DMS114 treated with DMSO at 0.1 percent for 48 hours (cell line): ENCODE measurements at regions not wholly inside any gene's neighbourhood (a gene's known extent, or its start where the extent isn't known, plus 50 kb on each side); places are given as distances from the start of the nearest gene placed in this dataset.

Experiments used
- DNase-seq: peaks from one replicate; lab custom pipeline; 2025; ENCODE audit not compliant: unreplicated experiment; lab: John Stamatoyannopoulos, UW

GRCh38 chr15:98025237-98025636 lies 64.7 kb downstream of the ARRDC4 start:
- DNase-seq: no peak

GRCh38 chr15:98034731-98035130 lies 74.2 kb downstream of the ARRDC4 start:
- DNase-seq: no peak

GRCh38 chr15:98035134-98035533 lies 74.6 kb downstream of the ARRDC4 start:
- no peak for DNase-seq

- no peak for DNase-seq
Measured at GRCh38 chr15:98035577-98036010, 75.1 kb downstream of the ARRDC4 start.

- no peak for DNase-seq
Measured at GRCh38 chr15:98039596-98039995, 79.1 kb downstream of the ARRDC4 start.

- DNase-seq: no peak
Measured at GRCh38 chr15:98040146-98040545, 79.6 kb downstream of the ARRDC4 start.

- DNase-seq: no peak
Measured at GRCh38 chr15:98043160-98044014, 82.9 kb downstream of the ARRDC4 start.

- no peak for DNase-seq
Measured at GRCh38 chr15:98051734-98052133, 91.2 kb downstream of the ARRDC4 start.

- DNase-seq: no peak
Measured at GRCh38 chr15:98057453-98057852, 97.0 kb downstream of the ARRDC4 start.

GRCh38 chr15:98062869-98063268 lies 102.4 kb downstream of the ARRDC4 start:
- DNase-seq: no peak

- no peak for DNase-seq
Measured at GRCh38 chr15:98063315-98063714, 102.8 kb downstream of the ARRDC4 start.

- DNase-seq: no peak
Measured at GRCh38 chr15:98063871-98064270, 103.4 kb downstream of the ARRDC4 start.

- no peak for DNase-seq
Measured at GRCh38 chr15:98067339-98067738, 106.8 kb downstream of the ARRDC4 start.

GRCh38 chr15:98069256-98069655 lies 108.8 kb downstream of the ARRDC4 start:
- no peak for DNase-seq

- no peak for DNase-seq
Measured at GRCh38 chr15:98070137-98070536, 109.6 kb downstream of the ARRDC4 start.

- no peak for DNase-seq
Measured at GRCh38 chr15:98071786-98072185, 111.3 kb downstream of the ARRDC4 start.

- no peak for DNase-seq
Measured at GRCh38 chr15:98075441-98075840, 114.9 kb downstream of the ARRDC4 start.

- no peak for DNase-seq
Measured at GRCh38 chr15:98076021-98076816, 115.7 kb downstream of the ARRDC4 start.

- no peak for DNase-seq
Measured at GRCh38 chr15:98077186-98077585, 116.7 kb downstream of the ARRDC4 start.

GRCh38 chr15:98080791-98081190 lies 120.3 kb downstream of the ARRDC4 start:
- no peak for DNase-seq

GRCh38 chr15:98083203-98083910 lies 122.9 kb downstream of the ARRDC4 start:
- DNase-seq: no peak
